Posterior vena cava (tissue), 2 donors: ENCODE measurements at regions not wholly inside any gene's neighbourhood (a gene's known extent, or its start where the extent isn't known, plus 50 kb on each side); places are given as distances from the start of the nearest gene placed in this dataset.
"Not testable (repeated sequence)": the region's sequence is repeated elsewhere in the genome, so short reads cannot be mapped to it uniquely, and the experiment has no call there.

Experiments used
- DNase-seq: peaks from one replicate; pipeline ENCODE4 v3.0.0-alpha.2; 2020; ENCODE audit warnings: low spot score
- intact Hi-C, 2 donors: fragments of 100-400 bp; cut with DNase I; formaldehyde crosslinking; loops; one replicate each; pipeline versions ENCODE4 v1.14.1 to v1.14.2; 2022 to 2023
- donor health status: DM: yes; HTN: yes; CAD: no.
- donor health status: DM: yes; HTN: yes; CAD: no.

DNA sequence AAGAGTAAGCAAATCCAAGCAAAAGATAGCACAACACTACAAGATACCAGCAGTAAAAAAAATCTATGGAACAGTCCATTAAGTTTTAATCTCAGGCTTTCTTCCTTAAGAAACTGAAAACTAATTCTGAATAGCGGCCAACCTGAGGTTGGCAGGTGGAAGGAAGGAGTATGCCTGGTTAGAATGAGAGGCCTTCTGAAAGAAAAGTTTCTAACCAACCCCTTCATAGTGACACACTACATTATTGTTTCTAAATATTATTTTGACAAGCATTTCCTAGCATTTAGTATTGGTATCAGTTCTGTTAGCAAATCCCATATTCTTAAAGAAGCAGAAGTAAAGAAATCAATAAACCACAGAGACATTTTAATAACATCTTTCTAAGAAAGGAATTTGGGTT lies 205.7 kb upstream of the PTBP2 start:
- DNase-seq = no peak
- intact Hi-C loops = no loop called here

DNA sequence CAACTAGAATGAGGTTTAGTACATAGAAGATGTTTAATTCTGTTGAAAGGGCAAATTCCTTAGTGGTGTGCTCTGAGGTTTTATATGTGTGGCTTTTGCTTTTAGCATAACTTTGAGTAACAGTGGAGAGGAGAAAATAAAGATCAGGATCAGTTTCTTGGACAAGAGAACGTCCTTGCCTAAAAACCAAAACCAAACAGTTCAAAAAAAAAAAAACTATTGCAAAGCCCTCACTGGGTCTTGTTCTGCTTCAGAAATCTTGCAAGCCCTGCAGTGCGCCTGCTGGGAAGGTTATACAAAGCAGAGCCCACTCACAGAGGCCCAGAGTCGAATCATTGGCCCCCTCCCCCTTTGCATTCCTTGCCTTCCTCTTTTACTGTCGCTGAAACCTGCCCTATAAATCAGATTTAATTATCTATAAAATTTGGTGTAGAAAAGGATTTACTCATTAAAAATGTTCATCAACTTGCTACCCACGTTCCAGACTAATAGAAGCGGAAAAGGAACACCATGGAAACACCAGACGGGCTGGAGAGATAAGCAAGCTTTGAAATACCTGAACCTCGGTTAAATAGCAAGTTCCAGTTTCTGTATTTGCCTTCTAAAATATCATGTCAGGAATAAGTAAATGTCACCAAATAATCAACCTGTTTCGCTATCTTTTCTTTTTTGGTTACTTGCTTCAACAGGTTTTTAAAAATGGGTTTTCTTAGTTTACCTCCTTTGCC lies 201.6 kb upstream of the PTBP2 start:
- no peak for DNase-seq
- intact Hi-C loops = loop anchor here in 1 of 2 donors (5.0 kb wide), 1 partner anchor 1627 kb away; no protein-coding TSS in a partner anchor

DNA sequence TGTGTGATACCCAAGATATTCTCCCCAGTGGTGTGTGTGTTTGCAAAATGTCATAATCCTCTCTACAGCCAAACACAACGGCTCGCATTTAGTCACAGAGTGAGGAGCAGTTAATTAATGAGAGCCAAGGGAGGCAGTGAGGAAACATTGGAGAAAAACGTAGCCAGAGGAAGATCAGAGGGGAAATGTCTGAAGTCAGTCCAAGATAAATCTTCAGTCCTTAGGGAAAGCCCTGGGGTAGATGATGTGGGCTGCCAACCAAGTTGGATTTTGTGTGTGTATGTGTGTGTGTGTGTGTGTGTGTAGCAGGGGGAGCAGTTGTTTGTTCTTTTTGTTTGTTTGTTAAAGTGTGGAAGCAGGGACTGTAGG lies 201.0 kb upstream of the PTBP2 start:
- DNase-seq = no peak
- intact Hi-C loops = loop anchor here in 1 of 2 donors (5.0 kb wide), 1 partner anchor 1627 kb away; no protein-coding TSS in a partner anchor

DNA sequence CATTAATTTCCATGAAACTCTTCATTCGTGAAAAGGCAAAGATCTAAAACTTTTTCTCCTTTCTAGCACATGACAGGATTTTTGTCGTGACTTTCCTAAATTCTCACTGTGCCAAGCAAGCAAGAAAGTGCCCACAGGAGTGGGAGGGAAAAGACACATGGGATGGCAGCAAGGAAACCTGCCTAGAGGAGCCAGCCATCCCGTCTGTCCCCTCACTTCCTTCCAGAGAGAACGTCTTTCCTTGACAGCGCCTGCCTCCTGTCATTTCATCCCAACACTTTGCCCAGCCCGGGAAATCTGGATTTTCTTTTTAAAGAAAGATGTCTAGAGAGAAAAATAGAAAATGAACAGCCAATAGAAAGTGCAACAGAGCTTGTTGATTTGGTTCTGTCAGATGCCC lies 200.6 kb upstream of the PTBP2 start:
- intact Hi-C loops = loop anchor here in 1 of 2 donors (5.0 kb wide), 1 partner anchor 1626 kb away; no protein-coding TSS in a partner anchor
- DNase-seq = no peak

GRCh38 chr1:96521994-96522760 lies 199.4 kb upstream of the PTBP2 start:
- DNase-seq = no peak
- intact Hi-C loops = loop anchor here in 1 of 2 donors (5.0 kb wide), 1 partner anchor 1625 kb away; no protein-coding TSS in a partner anchor

DNA sequence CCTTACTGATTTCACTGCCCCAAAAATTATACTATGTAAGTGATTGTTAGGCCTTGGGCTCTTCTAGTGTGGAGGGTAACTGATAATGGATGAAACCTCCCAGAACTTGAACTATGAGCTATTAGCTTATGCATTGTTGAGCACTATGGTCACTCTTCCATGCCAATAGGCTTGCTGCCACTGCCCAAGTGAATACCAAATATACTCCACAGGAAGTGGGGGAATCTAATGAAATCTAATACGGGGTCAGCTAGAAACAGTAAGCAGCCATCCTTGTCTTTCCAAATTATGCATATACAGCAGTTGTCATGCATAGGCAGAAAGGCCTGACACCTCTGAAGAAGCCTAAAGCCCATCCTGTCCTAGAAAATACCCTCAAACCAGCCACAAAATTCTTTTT lies 198.7 kb upstream of the PTBP2 start:
- intact Hi-C loops = loop anchor here in 1 of 2 donors (5.0 kb wide), 1 partner anchor 1624 kb away; no protein-coding TSS in a partner anchor
- no peak for DNase-seq

- no peak for DNase-seq
- intact Hi-C loops = loop anchor here in 1 of 2 donors (5.0 kb wide), 1 partner anchor 1623 kb away; no protein-coding TSS in a partner anchor
These were observed 197.5 kb upstream of the PTBP2 start for GRCh38 chr1:96524100-96524499.

GRCh38 chr1:96525657-96526557 lies 195.7 kb upstream of the PTBP2 start:
- no peak for DNase-seq
- intact Hi-C loops = no loop called here

GRCh38 chr1:96528672-96529071 lies 192.9 kb upstream of the PTBP2 start:
- intact Hi-C loops, DNase-seq: not testable (repeated sequence)

DNA sequence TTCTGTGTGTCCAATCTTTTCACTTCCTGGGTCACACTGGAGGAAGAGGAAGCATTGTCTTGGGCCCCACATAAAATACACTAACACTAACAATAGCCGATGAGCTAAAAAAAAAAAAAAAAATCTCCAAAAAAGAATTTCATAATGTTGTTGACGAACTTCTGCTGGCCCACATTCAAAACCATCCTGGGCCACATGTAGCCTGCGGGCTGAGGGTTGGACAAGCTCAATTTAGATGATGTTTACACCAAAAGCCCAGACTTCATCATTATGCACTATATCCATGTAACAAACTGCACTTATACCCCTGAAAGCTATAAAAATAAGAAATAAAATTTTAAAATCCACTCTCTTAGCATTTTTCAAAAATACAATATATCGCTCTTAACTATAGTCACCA lies 187.8 kb upstream of the PTBP2 start:
- intact Hi-C loops = loop anchor here in 1 of 2 donors (5.0 kb wide), 1 partner anchor 238 kb away; no protein-coding TSS in a partner anchor
- DNase-seq = no peak

DNA sequence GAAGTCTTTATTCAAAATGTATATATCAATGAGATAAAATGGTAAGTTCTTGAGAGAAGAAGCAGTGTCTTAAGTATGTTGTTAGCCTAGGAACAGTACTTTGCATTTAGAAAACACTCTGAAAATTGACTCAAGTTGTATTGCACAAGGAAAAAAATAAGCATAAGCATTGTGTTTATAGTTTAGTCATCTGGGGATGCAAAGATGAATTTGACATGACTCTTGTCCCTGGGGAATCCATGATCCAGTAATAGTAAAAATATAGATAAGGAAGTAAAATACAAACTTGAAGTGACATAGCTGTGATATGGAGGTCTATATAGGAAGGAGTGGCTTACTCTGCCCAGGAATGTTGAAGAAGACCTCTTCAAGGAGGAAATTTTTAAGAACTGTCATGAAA lies 185.0 kb upstream of the PTBP2 start:
- intact Hi-C loops = no loop called here
- DNase-seq = no peak

DNA sequence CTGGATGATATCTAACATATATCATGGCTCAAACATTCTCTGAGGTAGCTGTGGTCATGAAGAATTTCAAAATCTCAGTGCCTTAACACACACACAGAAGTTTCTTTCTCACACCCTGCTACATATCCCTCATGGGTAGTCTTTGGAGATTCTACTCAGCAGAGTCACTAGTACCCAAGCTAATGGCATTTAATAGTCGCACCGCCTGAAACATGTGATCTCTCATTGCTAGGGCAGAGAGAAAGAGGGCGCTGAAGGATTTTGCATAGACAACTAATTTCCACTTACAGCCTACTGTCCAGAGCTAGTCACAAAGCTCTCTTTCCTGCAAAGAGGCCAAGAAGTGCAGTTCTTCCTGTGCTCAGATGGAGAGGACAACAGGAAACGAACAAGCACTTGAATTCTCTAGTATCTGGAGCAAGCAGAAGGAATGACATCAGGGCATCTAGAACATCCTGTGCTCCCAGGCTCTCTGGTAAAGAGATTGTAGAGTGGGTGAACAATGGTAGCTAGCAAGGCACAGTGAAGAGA lies 183.4 kb upstream of the PTBP2 start:
- intact Hi-C loops = no loop called here
- DNase-seq = no peak

DNA sequence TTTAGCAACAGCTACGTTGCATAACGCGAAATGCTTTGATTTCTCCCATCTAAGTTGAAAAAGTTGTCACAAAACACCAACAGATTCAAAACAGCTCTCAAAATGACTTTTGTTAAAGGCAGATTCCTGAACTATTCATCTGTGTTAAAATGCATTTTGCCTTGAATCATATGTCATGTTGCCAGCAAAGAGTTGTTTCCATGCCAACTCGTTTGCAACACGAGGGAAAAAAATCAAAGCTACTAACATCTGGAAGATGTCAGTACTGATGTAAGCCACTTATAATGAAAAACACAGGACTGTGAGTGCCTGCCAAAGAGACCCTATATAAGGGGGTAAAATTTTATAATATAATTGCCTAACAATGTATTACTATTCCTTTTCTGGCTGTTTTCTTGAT lies 182.7 kb upstream of the PTBP2 start:
- intact Hi-C loops = no loop called here
- no peak for DNase-seq

- intact Hi-C loops = no loop called here
- no peak for DNase-seq
These were observed 180.1 kb upstream of the PTBP2 start for GRCh38 chr1:96541491-96541890.

GRCh38 chr1:96544051-96544830 lies 177.3 kb upstream of the PTBP2 start:
- intact Hi-C loops = no loop called here
- DNase-seq = no peak

GRCh38 chr1:96544831-96545221 lies 176.8 kb upstream of the PTBP2 start:
- no peak for DNase-seq
- intact Hi-C loops = loop anchor here in 1 of 2 donors (5.0 kb wide), 1 partner anchor 52 kb away; no protein-coding TSS in a partner anchor

GRCh38 chr1:96545935-96546656 lies 175.5 kb upstream of the PTBP2 start:
- intact Hi-C loops = loop anchor here in 1 of 2 donors (5.0 kb wide), 1 partner anchor 51 kb away; no protein-coding TSS in a partner anchor
- DNase-seq = no peak

GRCh38 chr1:96550061-96550460 lies 171.5 kb upstream of the PTBP2 start:
- intact Hi-C loops = no loop called here
- no peak for DNase-seq
